H1 (cell line): ENCODE measurements at regions not wholly inside any gene's neighbourhood (a gene's known extent, or its start where the extent isn't known, plus 50 kb on each side); places are given as distances from the start of the nearest gene placed in this dataset.

Experiments
- CTCF ChIA-PET: fragments of 300-600 bp; sonication (Branson Sonifier 250); formaldehyde crosslinking; loops from one replicate; lab custom pipeline; 2021; ENCODE audit not compliant: partially characterized antibody; lab: Charles Lee
- POLR2A ChIA-PET: fragments of 300-600 bp; sonication (Branson Sonifier 250); formaldehyde crosslinking; loops from one replicate; lab custom pipeline; 2021; ENCODE audit warnings: inconsistent platforms; ENCODE audit not compliant: partially characterized antibody; lab: Charles Lee
- DNase-seq, 2 experiments: peaks; one replicate each; pipeline versions ENCODE4 v3.0.0 to v3.0.0-alpha.2; 2010 to 2022; ENCODE audit warnings: low spot score in 2 of 2, low read depth in 1 of 2, mixed read lengths in 1 of 2
- FAIRE-seq: peaks from 2 replicates; lab custom pipeline; 2011; peaks lifted over from hg19 to GRCh38; lab: Jason Lieb, UNC
- H2AFZ ChIP-seq: 2 replicates; pipeline ENCODE4 v1.8.1; 2012; ENCODE audit warnings: low read length, inconsistent platforms
- H2AK5ac ChIP-seq: 2 replicates; pipeline ENCODE4 v1.6.1; 2013; ENCODE audit warnings: low read depth, low read length
- H2BK120ac ChIP-seq: replicated peaks from 2 replicates; pipeline ENCODE3; 2013; ENCODE audit warnings: low read depth, low read length, inconsistent platforms
- H2BK12ac ChIP-seq: 2 replicates; pipeline ENCODE4 v1.6.1; 2013; ENCODE audit warnings: low read depth, low read length
- H2BK15ac ChIP-seq: 2 replicates; pipeline ENCODE4 v1.6.1; 2013; ENCODE audit warnings: low read length
- H2BK20ac ChIP-seq: 2 replicates; pipeline ENCODE4 v1.6.1; 2013; ENCODE audit warnings: low read length
- H2BK5ac ChIP-seq: 2 replicates; pipeline ENCODE4 v1.6.1; 2013; ENCODE audit warnings: low read depth, low read length
- H3K14ac ChIP-seq: 2 replicates; pipeline ENCODE4 v1.6.1; 2013; ENCODE audit warnings: inconsistent platforms; ENCODE audit not compliant: insufficient read length
- H3K18ac ChIP-seq: 2 replicates; pipeline ENCODE4 v1.6.1; 2013; ENCODE audit warnings: low read length; ENCODE audit errors: extremely low read depth
- H3K23ac ChIP-seq: 2 replicates; pipeline ENCODE4 v1.6.1; 2013; ENCODE audit warnings: inconsistent platforms; ENCODE audit not compliant: insufficient read length
- H3K23me2 ChIP-seq: 2 replicates; pipeline ENCODE4 v1.6.1; 2013; ENCODE audit warnings: low read depth, low read length
- H3K27ac ChIP-seq: 2 replicates; pipeline ENCODE4 v1.6.1; 2011; ENCODE audit warnings: low read depth, low read length, inconsistent platforms
- H3K27me3 ChIP-seq, 4 experiments: replicated peaks in 1 of 4; 1 replicate in 1 of 4; 2 replicates in 3 of 4; pipeline versions ENCODE4 v1.6.1 to v1.8.1; 2011 to 2013; ENCODE audit warnings: low read length in 3 of 4, mild to moderate bottlenecking in 3 of 4, inconsistent platforms in 2 of 4, mixed read lengths in 2 of 4, moderate library complexity in 1 of 4; ENCODE audit not compliant: control insufficient read depth in 3 of 4, insufficient read depth in 3 of 4; ENCODE audit errors: extremely low read depth in 1 of 4
- H3K36me3 ChIP-seq, 4 experiments: 2 replicates each; pipeline versions ENCODE4 v1.6.1 to v1.8.1; 2011 to 2013; ENCODE audit warnings: mild to moderate bottlenecking in 4 of 4, low read length in 3 of 4, moderate library complexity in 2 of 4, control low read depth in 1 of 4, inconsistent platforms in 1 of 4; ENCODE audit not compliant: insufficient read depth in 4 of 4, control insufficient read depth in 2 of 4
- H3K4ac ChIP-seq: replicated peaks from 2 replicates; pipeline ENCODE3; 2013; ENCODE audit warnings: low read length, low read depth, mixed read lengths, inconsistent platforms; ENCODE audit not compliant: insufficient read length
- H3K4me1 ChIP-seq, 4 experiments: replicated peaks in 1 of 4; 1 replicate in 1 of 4; 2 replicates in 3 of 4; pipeline versions ENCODE4 v1.6.1 to v1.8.1; 2011 to 2013; ENCODE audit warnings: low read length in 3 of 4, inconsistent platforms in 2 of 4, mixed read lengths in 1 of 4; ENCODE audit not compliant: insufficient read depth in 4 of 4, control insufficient read depth in 3 of 4
- H3K4me2 ChIP-seq, 2 experiments: 2 replicates each; pipeline versions ENCODE4 v1.6.1 to v1.8.1; 2011 to 2013; ENCODE audit warnings: low read depth in 2 of 2, low read length in 2 of 2, control low read depth in 1 of 2, inconsistent platforms in 1 of 2, mild to moderate bottlenecking in 1 of 2; ENCODE audit not compliant: insufficient read depth in 1 of 2
- H3K4me3 ChIP-seq, 4 experiments: fragments of 200-600, 300-600 bp in 1 of 4; sonication (generic), shearing (Covaris generic), sonication (Bioruptor Twin) in 1 of 4; 2 replicates each; pipeline versions ENCODE4 v1.5.1 to v1.8.1; 2011 to 2016; ENCODE audit warnings: low read length in 4 of 4, low read depth in 3 of 4, control low read depth in 2 of 4, inconsistent platforms in 2 of 4, mild to moderate bottlenecking in 2 of 4, mixed read lengths in 1 of 4, moderate library complexity in 1 of 4; ENCODE audit not compliant: insufficient read depth in 2 of 4; ENCODE audit errors: extremely low read depth in 1 of 4
- H3K56ac ChIP-seq: replicated peaks from 2 replicates; pipeline ENCODE3; 2013; ENCODE audit warnings: low read depth, mild to moderate bottlenecking, mixed read lengths, low read length, inconsistent platforms; ENCODE audit not compliant: insufficient read length
- H3K79me1 ChIP-seq: 2 replicates; pipeline ENCODE4 v1.6.1; 2013; ENCODE audit warnings: low read depth, low read length, control low read depth
- H3K79me2 ChIP-seq, 2 experiments: 2 replicates each; pipeline versions ENCODE4 v1.6.1 to v1.8.1; 2012 to 2013; ENCODE audit warnings: low read length in 2 of 2, mild to moderate bottlenecking in 2 of 2, inconsistent platforms in 1 of 2; ENCODE audit not compliant: insufficient read depth in 2 of 2, control insufficient read depth in 1 of 2
- H3K9ac ChIP-seq, 4 experiments: replicated peaks in 1 of 4; 1 replicate in 1 of 4; 2 replicates in 3 of 4; pipeline versions ENCODE4 v1.6.1 to v1.8.1; 2011 to 2013; ENCODE audit warnings: low read depth in 3 of 4, low read length in 3 of 4, control low read depth in 2 of 4, mild to moderate bottlenecking in 2 of 4, moderate library complexity in 2 of 4, inconsistent platforms in 1 of 4; ENCODE audit errors: extremely low read depth in 1 of 4
- H3K9me3 ChIP-seq, 2 experiments: 2 replicates each; pipeline versions ENCODE4 v1.6.1 to v1.8.1; 2012 to 2013; ENCODE audit warnings: mild to moderate bottlenecking in 2 of 2, moderate library complexity in 2 of 2, control low read depth in 1 of 2, inconsistent platforms in 1 of 2, low read depth in 1 of 2, low read length in 1 of 2, mixed read lengths in 1 of 2; ENCODE audit not compliant: insufficient read depth in 2 of 2
- H4K20me1 ChIP-seq, 2 experiments: replicated peaks in 1 of 2; 2 replicates each; pipeline versions ENCODE3 to v1.8.1; 2011 to 2013; ENCODE audit warnings: inconsistent platforms in 2 of 2, low read length in 2 of 2, mild to moderate bottlenecking in 1 of 2; ENCODE audit not compliant: insufficient read depth in 2 of 2, control insufficient read depth in 1 of 2
- H4K5ac ChIP-seq: 2 replicates; pipeline ENCODE4 v1.6.1; 2013; ENCODE audit warnings: low read length, low read depth, mixed read lengths, inconsistent platforms; ENCODE audit not compliant: insufficient read length
- H4K8ac ChIP-seq: 2 replicates; pipeline ENCODE4 v1.8.0; 2013; ENCODE audit warnings: mild to moderate bottlenecking, moderate library complexity, low read length, inconsistent platforms; ENCODE audit not compliant: insufficient read depth; ENCODE audit errors: extremely low read depth
- H4K91ac ChIP-seq: replicated peaks from 2 replicates; pipeline ENCODE3; 2013; ENCODE audit warnings: low read length, mixed read lengths, inconsistent platforms; ENCODE audit not compliant: insufficient read length
- BCL11A ChIP-seq, 2 experiments: IDR thresholded peaks; one replicate each; pipeline ENCODE4 v1.6.1; 2011; ENCODE audit warnings: low read depth in 2 of 2, low read length in 2 of 2, mild to moderate bottlenecking in 2 of 2
- BRCA1 ChIP-seq: IDR thresholded peaks from 2 replicates; pipeline ENCODE4 v1.6.1; 2012; ENCODE audit warnings: low read depth, low read length, improper control_type of control experiment
- CEBPB ChIP-seq: IDR thresholded peaks from 2 replicates; pipeline ENCODE4 v1.6.1; 2012; ENCODE audit warnings: low read depth, low read length
- CHD2 ChIP-seq: IDR thresholded peaks from 2 replicates; pipeline ENCODE4 v1.6.1; 2012; ENCODE audit warnings: low read length, improper control_type of control experiment
- EP300 ChIP-seq, 2 experiments: IDR thresholded peaks; 1 replicate in 1 of 2; 2 replicates in 1 of 2; pipeline ENCODE4 v1.6.1; 2011 to 2012; ENCODE audit warnings: low read depth in 2 of 2, low read length in 2 of 2, mild to moderate bottlenecking in 2 of 2, borderline replicate concordance in 1 of 2, inconsistent platforms in 1 of 2, moderate library complexity in 1 of 2
- GABPA ChIP-seq: IDR thresholded peaks from 2 replicates; pipeline ENCODE4 v1.6.1; 2011; ENCODE audit warnings: mild to moderate bottlenecking, low read length, moderate library complexity, borderline replicate concordance; ENCODE audit not compliant: insufficient read depth
- HDAC2 ChIP-seq, 2 experiments: fragments of 300-600 bp in 1 of 2; sonication (generic) in 1 of 2; IDR thresholded peaks; 2 replicates each; pipeline ENCODE4 v1.6.1; 2011 to 2012; ENCODE audit warnings: low read depth in 2 of 2, low read length in 2 of 2, mild to moderate bottlenecking in 2 of 2, moderate library complexity in 2 of 2, borderline replicate concordance in 1 of 2, inconsistent platforms in 1 of 2
- HDAC6 ChIP-seq: IDR thresholded peaks from one replicate; pipeline ENCODE4 v1.7.1; 2012; ENCODE audit warnings: low read depth, mild to moderate bottlenecking, inconsistent platforms, low read length, moderate library complexity
- POLR2A ChIP-seq, 2 experiments: IDR thresholded peaks; 1 replicate in 1 of 2; 2 replicates in 1 of 2; pipeline ENCODE4 v1.6.1; 2011; ENCODE audit warnings: low read depth in 2 of 2, low read length in 2 of 2, mild to moderate bottlenecking in 2 of 2; ENCODE audit errors: control extremely low read depth in 1 of 2
- POLR2AphosphoS5 ChIP-seq: IDR thresholded peaks from 2 replicates; pipeline ENCODE4 v1.6.1; 2011; ENCODE audit warnings: low read depth, low read length
- SUZ12 ChIP-seq: fragments of 200-600 bp; sonication (generic); IDR thresholded peaks from 2 replicates; pipeline ENCODE4 v1.6.1; 2012; ENCODE audit warnings: mild to moderate bottlenecking, inconsistent platforms, low read length, moderate library complexity, mixed read lengths
- WGBS, 2 experiments: shearing (Covaris generic) in 1 of 2; methylation state at CpG; one replicate each; pipeline versions ENCODE4 v1.1.6 to v1.1.7; 2013 to 2015; ENCODE audit warnings: low lambda C conversion rate in 2 of 2, mixed read lengths in 2 of 2, inconsistent platforms in 1 of 2, low coverage in 1 of 2, missing lambda C conversion rate in 1 of 2; ENCODE audit not compliant: insufficient replicate concordance in 2 of 2, insufficient coverage in 1 of 2, insufficient read length in 1 of 2; ENCODE audit errors: extremely low coverage in 1 of 2, missing lambda C conversion rate in 1 of 2; 5-methylcytosine and 5-hydroxymethylcytosine counted together
- TF ChIP-seq, protein P1 (sequence below): IDR thresholded peaks from 2 replicates; pipeline ENCODE4 v1.6.1; 2011; ENCODE audit warnings: low read depth, mild to moderate bottlenecking, low read length; ENCODE audit not compliant: insufficient read depth
- TF ChIP-seq, protein P2 (sequence below): IDR thresholded peaks from 2 replicates; pipeline ENCODE4 v1.6.1; 2012; ENCODE audit warnings: inconsistent platforms

DNA sequence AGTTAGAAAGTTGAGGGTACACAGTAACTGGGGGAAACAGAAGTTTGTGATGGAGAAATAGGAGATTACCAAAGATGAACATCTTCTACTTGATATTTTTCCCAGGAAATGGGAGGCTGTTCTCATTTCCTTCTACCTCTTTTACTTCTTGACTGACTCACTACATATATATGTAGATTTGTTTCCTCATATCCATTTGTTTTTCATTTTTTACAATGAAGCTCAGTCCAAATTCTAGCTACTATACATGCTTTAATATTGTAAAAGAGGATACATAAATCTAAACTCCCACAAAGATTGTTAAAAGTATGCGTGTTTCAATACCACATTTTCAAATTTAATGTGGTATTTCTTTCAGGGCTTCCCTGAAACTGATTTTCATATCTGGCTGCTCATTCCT lies 366.6 kb upstream of the NCAM2 start:
- Histone ChIP-seq H2BK15ac (no peak overlapping the region), H2BK120ac (no peak overlapping the region), H3K56ac (no peak overlapping the region), H4K20me1 (no peaks in the 10 kb centered on the region), H3K4ac (no peak overlapping the region), H2AFZ (no peak overlapping the region), H3K18ac (no peak overlapping the region), H3K79me1 (no peaks in the 10 kb centered on the region), H4K8ac (no peak overlapping the region), H3K27ac (no peak overlapping the region), H3K14ac (no peak overlapping the region), H3K36me3 (no peaks in the 10 kb centered on the region), H3K4me1 (peaks cover 0 to 6% (median 1%) of the 10 kb centered on the region in 4 experiments; a peak in 3 of 7 replicates), H4K5ac (no peak overlapping the region), H3K4me3 (no peak overlapping the region), H2AK5ac (no peak overlapping the region), H3K79me2 (no peaks in the 10 kb centered on the region), H3K27me3 (no peaks in the 10 kb centered on the region), H2BK12ac (no peak overlapping the region), H2BK5ac (no peak overlapping the region), H3K4me2 (no peak overlapping the region), H4K91ac (no peak overlapping the region), H3K23ac (no peak overlapping the region), H3K23me2 (no peaks in the 10 kb centered on the region), H3K9ac (no peak overlapping the region), H3K9me3 (no peaks in the 10 kb centered on the region), H2BK20ac (no peak overlapping the region)
- POLR2A ChIA-PET, result no interaction called here
- CTCF ChIA-PET, result interaction anchor here (0.7 to 1.3 kb wide), 2 partner anchors 9 to 347 kb away, joined by 3 read pairs; no protein-coding TSS in a partner anchor
- FAIRE-seq (no peak), DNase-seq (no peak)
- 94% methylated on average over 1 of the region's 1 CpG; no CpG with 5 or more reads in 1 of the 2 experiments for WGBS, 2 experiments
- TF ChIP-seq CHD2 (no peak), HDAC2 (IDR thresholded peaks at IDR 0.05; ENCODE audit: borderline replicate concordance in 1 of 2, low read depth in 2 of 2, low read length in 2 of 2) (no peak), HDAC6 (no peak), EP300 (IDR thresholded peaks at IDR 0.05; ENCODE audit: borderline replicate concordance in 1 of 2, low read depth in 2 of 2, low read length in 2 of 2) (no peak), POLR2AphosphoS5 (no peak), POLR2A (IDR thresholded peaks at IDR 0.05; ENCODE audit: control extremely low read depth in 1 of 2, low read depth in 2 of 2, low read length in 2 of 2) (no peak), BCL11A (IDR thresholded peaks at IDR 0.05; ENCODE audit: low read depth in 2 of 2, low read length in 2 of 2) (no peak), GABPA (no peak), SUZ12 (no peak), CEBPB (no peak), BRCA1 (no peak)
- TF ChIP-seq, protein P1, sequence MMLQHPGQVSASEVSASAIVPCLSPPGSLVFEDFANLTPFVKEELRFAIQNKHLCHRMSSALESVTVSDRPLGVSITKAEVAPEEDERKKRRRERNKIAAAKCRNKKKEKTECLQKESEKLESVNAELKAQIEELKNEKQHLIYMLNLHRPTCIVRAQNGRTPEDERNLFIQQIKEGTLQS, result no peak
- TF ChIP-seq, protein P2, sequence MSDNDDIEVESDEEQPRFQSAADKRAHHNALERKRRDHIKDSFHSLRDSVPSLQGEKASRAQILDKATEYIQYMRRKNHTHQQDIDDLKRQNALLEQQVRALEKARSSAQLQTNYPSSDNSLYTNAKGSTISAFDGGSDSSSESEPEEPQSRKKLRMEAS, result no peak
